ENCODE measurements at regions not wholly inside any gene's neighbourhood (a gene's known extent, or its start where the extent isn't known, plus 50 kb on each side); places are given as distances from the start of the nearest gene placed in this dataset.

DNA sequence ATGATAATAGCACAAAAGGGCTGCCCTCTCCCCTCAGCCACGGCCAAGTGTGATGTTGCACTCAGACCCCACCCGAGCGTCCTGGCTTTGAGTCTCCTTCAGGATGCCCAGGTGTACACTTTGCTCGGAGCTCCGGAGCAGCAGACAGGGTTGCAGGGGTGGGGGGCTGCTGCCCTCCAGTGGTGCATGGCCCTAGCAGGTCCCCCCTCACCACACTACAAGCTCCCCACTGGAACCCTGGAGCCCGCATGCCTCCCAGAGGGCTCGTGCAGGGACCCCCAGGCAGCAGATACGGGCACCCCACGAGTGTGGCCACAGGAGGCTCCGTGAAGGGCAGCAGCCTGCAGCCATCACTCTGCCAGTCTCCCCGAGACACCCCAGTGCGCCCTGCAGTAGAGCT lies 69.9 kb upstream of the C14orf180 start:
- DNase-seq (ENCODE audit: low read depth in 1 of 2, low spot score in 1 of 2), result no peak

DNA sequence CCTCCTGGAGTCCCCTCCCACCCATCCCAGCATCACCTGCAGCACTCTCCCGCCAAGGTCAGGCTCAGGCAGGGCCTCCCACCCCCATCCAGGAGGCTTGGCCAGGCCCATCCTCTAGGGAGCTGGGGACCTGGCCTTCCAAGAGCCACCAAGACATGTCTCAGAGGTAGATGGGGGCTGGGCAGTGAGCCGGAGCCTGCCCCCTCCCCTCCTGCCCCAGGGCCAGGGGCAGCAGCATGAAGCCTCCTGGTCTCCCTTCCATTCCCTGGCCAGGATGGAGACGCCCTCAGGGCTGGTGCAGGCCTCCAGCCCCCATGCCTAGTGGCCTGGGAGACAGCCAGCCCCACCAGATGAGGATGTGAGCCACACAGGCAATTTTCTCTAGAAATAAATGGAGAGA lies 69.3 kb upstream of the C14orf180 start:
- DNase-seq (ENCODE audit: low read depth in 1 of 2, low spot score in 1 of 2), result no peak

DNA sequence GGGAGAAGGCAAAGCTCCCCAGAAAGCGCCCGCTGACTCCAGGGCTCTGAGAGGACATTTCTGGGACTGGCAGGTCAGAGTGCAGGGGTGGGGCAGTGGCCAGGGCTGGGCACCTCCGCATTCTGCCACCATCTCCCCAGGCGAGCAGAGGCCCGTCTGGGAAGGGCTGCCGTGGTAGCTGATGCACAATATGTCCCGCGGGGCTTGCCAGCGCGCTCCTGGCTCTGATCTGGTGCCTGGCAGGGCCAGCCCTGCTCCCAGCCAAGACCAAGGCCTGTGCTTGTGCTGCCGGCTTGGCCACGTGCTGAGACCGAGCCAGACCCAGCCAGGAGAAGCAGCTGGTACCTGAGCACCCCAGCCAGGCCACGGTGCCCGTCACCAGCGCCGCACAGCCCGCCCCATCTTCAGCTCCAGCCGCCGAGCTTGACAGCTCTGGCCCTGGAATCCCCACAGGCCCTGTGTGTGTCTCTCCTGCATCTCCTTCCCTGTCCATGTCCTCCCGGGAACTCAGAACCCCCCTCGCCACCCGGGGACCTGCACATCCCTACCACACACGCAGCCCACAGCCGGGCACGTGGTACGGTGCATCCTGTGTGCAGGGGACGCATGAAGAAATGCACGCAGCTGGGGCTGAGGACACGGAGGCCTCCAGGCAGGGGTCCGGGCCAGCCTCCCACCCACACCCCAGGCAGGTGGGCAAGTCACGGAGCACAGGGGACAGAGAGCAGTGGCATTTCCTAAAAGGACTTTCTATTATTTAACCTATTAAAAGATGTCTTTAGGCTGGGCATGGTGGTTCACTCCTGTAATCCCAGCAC lies 68.6 kb upstream of the C14orf180 start:
- DNase-seq (ENCODE audit: low read depth in 1 of 2, low spot score in 1 of 2), result no peak

DNA sequence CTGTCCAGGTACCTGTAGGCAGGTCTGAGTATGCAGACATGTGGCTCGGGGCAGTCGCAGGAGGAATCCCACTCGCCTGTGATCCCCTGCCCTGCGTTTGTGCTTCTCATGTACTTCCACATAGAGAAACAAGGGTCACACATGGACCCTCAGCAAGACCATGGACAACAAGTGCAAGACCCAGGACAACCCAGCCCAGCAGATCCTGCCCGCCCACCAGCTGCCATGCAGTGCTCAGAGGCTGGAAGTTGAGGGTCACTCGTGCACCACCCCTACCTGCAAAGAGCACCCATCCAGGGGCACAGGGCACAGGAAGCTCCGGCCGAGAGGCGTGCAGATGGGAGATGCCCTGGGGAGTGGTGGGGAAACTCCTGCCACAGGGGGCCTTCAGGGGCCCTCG lies 67.5 kb upstream of the C14orf180 start:
- DNase-seq (ENCODE audit: low read depth in 1 of 2, low spot score in 1 of 2), result no peak

DNA sequence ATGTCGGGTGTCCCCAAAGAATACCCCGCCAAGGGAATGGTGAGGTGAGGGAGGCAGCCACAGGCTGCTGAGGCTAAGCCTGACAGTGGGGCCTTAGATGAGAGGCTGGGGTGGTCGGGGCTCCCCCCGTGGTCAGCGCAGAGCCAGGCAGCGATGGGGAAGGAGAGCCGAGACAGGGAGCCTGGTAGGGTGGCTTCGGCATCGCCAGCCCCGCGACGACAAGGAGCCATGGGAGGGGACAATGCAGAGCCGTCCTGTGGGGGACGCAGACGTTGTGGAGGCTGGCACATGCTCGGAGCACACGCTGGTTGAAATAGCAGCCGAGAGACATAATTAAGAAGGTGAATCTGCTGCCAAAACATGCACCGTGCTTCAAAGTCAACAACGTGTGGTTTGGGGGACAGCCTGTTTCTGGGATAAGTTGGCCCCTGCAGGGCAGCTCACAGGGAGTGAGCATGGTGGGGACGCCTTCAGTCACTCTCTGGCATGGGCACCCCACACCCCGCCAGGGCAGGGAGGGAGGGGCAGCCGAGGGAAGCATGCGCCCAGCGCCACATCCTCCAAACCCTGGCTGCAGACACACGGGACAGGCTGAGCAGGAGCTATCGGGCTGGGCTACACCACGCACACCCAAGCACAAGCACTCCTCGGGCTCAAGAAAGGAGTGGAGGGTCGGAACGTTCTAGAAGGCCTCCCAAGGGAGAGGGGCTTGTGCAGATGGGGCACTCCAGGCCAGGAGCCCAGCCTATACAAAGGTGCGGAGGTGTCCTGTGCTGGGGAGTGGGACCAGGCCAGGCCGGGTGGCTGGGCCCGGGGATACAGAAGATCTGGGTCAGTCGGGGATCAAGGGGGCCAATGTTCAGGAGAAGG lies 66.6 kb upstream of the C14orf180 start:
- no peak for DNase-seq (ENCODE audit: low read depth in 1 of 2, low spot score in 1 of 2)

DNA sequence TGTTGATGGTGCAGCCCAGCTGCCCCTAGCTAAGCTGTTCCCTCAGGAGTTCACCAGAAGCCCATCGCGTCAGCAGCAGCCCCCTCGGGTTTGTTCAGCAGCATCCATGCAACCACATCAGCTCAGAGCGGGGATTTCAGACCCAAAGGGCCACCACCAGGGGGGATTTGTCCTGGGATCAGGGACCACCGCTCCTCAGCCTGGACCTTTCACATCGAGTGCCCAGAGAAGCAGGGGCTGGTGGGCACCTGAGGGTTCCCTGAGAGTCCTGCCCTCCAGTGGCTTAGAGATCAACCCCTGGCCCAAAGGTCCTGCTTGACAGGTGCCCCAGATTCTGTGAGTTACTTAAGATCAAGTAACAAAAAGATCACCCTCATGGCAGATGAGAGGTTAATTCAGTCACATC lies 65.9 kb upstream of the C14orf180 start:
- no peak for DNase-seq (ENCODE audit: low read depth in 1 of 2, low spot score in 1 of 2)

DNA sequence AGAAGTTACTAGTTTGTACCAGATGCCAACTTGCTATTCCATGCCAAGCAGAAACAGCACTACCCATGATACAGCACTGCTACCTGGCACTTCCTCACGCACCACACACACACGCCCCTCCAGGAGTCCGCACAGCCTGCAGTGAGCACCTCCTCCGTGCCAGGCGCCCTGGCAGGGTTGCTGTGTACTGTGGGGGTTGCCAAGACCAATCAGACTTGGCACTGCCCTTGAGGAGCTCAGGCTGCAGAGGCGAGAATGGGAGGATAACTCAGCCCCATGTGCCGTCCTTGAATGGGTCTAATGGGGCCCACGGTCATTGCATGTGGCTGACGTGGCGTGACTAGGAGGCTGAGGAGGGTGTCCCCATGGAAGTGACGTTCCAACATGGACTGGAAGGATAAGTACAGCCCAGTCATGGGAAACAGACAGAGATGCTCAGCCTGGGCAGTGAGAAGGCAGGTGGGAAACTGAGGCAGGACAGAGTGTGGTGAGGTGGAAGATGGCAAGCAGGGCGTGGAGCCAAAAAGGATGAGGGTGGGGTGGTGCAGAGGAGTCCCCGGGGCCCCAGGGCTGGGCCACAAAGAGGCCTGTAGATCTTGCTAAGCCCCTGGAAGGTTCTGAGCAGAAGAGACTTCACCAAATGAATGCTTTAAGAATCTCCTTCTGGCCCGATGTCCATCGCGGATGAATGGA lies 65.3 kb upstream of the C14orf180 start:
- DNase-seq (ENCODE audit: low read depth in 1 of 2, low spot score in 1 of 2), result no peak

DNA sequence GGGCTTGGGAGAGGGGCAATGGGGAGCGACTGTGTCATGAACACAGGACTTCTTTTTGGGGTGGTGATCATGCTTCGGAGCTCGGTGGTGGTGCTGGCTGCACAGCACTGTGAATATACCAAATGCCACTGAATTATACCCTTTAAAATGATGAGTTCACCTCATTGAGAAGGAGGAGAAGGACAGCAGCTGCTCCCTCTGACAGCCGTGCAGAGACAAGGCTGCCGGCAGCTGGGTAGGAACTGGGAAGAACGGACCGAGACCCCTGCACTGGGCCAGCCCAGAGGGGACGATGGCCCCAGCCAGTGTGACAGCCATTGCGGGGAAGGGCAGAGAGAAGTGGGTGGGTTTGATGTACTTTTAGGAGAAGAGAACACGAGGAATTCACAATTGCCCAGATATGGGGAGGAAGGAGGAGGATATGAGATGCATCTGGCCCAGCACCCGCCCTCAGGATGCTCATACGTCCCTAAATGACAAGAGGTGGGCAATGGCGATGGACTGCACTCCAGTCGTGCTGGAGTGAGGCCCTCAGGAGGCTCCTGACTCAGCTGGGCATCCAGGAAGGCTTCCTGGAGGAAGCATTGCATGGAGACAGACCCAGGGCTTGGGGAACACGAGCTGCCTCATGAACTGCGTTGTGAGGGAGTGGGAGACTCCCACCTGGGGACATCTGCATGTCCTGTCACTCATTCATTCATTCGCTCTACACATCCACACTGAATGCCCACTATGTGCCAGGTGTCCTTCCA lies 64.3 kb upstream of the C14orf180 start:
- DNase-seq (ENCODE audit: low read depth in 1 of 2, low spot score in 1 of 2), result no peak

DNA sequence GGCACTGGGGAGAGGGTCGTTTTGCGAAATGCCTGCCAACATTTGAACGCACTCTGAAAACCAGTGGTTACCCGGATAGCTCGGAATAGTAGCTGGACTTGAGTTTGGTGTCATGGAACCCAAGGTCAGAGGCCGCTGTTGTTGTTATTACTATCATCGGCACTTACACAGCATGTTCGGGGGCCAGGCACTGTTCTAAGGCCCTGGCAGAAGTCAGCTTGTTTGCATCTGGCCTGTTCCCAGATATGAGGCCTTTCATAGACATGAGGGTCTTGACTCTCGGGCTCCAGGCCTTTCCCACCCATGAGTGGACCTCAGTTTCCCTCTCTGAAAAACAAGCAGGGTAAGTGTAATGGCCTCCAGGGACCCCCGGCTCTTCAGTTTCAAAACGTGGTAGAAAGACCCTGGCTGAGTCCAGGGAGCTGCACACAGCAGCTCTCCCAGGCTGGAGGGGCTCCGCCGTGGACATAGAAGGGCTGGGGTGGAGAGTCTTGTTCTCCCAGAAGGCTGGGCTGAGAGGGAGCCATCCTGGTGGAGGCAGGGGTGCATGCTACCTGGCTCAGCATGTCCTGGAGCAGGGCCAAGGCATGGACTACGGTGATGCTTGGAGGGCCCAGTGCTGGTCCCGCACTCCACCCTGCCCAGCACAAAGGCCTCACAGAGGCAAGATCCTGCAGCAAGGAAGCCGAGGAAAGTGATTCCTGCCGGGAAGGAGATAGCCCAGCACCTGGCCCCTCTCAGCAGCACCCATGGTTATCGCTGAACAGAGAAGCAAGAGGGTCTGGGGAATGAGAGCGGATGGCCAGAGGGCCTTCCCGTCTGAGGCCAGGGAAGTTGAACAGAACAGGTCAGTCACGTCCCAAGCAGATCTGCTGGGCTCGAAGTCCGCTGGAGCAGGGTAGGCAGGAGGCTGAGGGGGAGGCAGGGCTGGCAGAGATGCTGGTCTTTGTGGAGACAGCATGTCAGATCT lies 63.5 kb upstream of the C14orf180 start:
- DNase-seq (ENCODE audit: low read depth in 1 of 2, low spot score in 1 of 2), result no peak

DNA sequence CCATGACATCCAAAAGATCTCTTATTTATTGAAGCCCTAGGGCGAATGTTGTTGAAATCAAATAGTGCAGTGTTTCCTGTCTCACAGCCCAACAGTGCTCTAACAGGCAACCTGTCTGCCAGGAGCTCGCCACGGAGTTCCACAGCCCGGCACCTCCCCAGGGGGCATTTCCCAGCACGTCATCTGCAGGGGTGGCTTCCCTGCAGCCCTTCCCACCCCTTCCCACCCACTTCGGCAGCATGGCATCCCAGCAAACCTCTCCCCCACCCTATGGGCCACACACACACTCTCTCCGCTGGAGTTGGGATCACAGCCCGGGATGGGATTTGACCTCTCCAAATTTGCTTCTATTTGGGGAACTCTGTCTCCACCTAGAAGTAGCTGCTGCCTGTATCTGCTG lies 62.7 kb upstream of the C14orf180 start:
- no peak for DNase-seq (ENCODE audit: low read depth in 1 of 2, low spot score in 1 of 2)

DNA sequence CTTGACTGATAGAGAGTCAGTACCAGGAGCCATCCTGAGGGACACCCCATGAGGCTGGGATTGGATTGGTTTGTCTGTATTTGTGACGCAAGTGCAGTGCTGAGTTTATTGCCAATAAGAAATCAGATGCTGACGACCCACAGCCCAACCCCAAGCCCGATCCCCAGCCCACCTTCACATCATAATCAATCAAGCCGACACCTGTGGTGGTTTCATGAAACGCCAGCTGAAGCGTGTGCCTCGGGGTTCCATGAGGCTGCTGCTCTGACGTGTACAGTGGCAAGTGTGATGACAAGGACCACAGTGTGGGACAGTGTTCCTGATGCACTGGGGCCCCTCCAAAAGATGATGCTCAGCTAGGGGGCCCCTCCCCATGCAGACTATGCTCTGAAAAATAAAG lies 62.1 kb upstream of the C14orf180 start:
- no peak for DNase-seq (ENCODE audit: low read depth in 1 of 2, low spot score in 1 of 2)

DNA sequence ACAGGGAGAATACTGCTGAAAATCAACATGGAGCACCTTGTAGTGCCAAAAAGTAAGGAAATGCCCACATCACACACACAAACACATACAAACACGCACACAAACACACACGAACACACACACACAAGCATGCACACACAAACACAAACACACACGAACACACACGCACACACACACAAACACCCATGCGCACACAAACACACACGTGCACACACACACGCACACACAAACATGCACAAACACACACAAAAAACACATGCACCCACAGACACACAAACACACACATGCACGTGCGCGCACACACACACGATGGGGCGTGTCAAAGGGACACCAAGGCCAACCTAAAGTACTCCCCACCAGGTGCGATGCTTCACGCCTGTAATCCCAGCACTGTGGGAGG lies 61.7 kb upstream of the C14orf180 start:
- no peak for DNase-seq (ENCODE audit: low read depth in 1 of 2, low spot score in 1 of 2)

DNA sequence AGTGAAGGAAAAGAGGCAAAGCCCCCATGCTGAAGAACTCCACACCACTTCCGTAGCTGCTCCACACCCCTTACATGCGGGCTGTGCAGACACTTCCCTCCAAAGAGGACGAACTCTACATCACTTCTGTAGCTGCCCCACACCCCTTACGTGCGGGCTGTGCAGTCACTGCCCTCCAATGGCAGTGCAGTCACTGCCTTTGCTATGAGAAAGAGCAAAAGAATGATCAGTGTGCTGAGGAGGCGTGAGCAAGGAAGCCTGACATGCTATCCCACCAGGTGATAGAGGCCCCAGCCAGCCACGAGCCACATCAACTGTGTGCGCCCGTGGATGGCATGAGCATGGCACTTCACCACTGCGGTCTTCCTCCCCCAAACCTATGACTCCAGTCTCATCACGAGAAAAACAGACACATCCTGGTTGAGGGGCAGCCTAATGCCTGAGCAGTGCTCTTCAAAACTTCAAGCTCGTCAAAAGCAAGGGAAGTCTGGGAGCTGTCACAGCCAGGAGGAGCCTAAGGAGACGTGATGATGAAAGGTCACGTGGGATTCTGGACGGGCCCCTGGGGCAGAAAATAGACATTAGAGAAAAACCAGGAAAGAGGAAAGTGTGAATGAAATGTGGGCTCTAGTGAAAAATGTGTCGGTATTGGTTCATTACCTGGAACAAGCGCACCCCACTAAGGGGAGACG lies 60.8 kb upstream of the C14orf180 start:
- no peak for DNase-seq (ENCODE audit: low read depth in 1 of 2, low spot score in 1 of 2)

DNA sequence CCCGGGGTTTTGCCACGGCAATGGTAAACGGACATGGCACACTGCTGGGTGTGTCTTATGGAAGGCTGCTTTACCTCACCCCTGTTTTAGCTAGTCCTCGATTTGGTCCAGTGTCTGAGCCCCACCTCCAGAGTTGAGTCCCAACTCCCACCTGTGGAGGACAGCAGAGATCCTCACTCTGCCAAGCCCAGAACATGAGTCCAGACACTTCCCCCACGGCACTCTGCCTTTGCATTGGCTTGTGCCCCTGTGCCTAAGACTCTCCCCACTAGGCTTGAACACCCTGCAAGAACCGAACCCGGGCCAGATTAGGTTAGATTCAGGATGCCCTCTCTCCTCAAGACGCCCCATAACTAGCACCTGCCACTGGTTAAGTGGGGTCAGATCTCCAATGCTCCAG lies 59.8 kb upstream of the C14orf180 start:
- no peak for DNase-seq (ENCODE audit: low read depth in 1 of 2, low spot score in 1 of 2)

DNA sequence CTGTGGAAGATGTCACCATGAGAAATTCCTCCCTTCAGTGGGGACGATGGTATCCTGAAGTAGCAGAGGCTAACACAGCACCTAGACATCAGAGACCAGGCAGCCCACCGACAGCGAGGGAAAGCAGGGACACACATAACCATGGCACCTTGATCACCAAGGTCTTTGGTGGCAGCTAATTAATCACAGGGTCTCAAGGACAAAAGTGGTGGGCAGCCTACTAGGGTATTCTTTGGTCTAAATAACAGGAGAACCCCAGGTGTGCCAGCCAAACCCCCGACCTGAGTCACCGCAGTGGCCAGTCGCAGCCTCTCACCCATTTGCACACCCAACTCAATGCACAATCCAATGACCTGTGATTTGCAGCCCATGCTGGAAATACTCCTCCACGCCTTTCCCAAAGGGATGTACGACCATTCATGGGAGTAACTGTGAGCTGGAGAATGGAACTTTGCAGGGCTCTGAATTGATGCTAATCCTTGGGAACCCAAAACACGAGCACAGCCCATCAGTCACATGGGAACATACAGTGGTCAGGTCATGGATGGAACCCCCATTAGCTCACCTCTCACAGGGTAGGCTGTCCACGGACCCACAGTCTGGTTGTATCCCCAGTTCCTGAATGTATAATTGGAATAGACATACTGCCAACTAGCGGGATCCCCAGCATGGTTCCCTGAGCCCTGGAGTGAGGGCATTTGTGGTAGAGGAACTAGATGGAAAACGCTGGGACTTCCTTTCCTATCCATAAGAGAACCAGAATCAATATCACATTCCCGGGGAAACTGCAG lies 58.7 kb upstream of the C14orf180 start:
- DNase-seq (ENCODE audit: low read depth in 1 of 2, low spot score in 1 of 2), result no peak

DNA sequence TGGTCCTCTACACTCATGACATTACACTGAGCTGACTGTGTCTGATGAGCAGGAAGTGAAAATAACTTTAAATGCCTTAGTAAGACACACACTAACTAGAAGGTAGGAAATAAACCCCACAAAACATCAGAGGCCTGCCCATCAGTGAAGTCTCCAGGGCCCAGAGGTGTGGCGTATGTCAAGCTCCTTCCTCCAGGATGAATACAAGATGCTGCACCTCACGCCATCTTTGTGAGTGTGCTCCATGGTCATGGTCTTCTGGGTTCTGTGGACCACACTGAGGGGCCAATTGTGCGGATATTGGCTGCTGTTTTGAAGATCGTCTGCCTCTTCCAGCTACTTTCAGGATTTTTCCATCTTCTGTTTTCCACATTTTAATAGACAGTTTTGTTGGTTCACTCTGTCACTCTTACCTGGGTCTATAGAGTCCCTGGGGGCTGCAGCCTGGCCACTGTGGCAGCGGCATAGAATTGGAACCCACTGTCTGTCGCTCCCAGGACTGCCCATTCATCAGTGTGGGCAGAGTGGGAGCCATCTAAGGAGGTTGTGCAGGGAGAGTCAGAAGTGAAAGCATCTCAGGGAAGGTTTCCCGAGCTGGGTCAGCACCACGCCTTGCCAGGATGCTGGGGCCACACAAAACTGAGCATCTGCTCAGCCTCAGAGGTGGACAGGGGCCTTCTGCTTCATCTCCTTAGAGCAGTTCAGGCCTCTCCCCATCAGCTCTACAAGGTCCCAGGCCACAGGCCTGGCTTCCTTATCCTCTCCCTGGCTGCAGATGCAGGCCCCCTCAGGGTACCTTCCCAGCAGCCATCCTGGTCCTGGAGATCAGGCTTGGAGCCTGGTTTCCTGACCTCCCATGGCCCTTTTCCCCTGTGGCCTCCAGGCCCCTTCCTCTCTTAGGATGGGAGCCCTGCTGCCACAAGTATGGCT lies 57.5 kb upstream of the C14orf180 start:
- no peak for DNase-seq (ENCODE audit: low read depth in 1 of 2, low spot score in 1 of 2)

DNA sequence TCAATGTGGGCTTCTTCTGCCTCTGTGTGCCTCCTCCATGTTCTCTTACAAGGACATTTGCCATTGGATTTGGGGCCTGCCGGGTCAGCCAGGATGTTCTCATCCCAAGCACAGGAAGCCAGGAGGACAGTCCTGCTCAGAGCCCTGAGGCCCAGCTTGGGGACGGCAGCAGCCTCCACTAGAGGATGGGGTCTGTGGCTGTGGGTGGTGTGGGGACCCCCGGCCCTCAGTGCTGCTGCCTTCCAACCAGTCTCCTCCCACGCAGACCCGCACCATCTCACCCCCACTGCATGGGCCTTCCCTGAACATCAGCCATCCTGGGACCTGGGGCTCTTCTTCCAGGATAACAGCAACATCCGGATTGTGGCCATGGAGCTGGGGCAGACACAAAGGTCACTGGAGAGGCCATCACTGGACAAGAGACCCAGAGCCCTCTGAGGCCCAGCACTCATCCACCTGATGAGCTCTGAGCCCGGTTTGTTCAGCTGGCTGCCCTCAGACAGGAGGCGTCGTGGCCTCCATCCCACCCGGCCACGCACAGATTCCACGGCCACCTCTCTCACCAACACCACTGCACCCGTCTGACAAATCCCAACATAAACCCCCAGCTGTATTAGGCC lies 56.5 kb upstream of the C14orf180 start:
- no peak for DNase-seq (ENCODE audit: low read depth in 1 of 2, low spot score in 1 of 2)
